HG02973 (cell line): ENCODE measurements at regions not wholly inside any gene's neighbourhood (a gene's known extent, or its start where the extent isn't known, plus 50 kb on each side); places are given as distances from the start of the nearest gene placed in this dataset.
"Not testable (repeated sequence)": the region's sequence is repeated elsewhere in the genome, so short reads cannot be mapped to it uniquely, and the experiment has no call there.

ENCODE experiments used
- ATAC-seq: cut with Tn5 transposase; IDR thresholded peaks from one replicate; pipeline ENCODE4 v1.9.1; 2021; ENCODE audit warnings: moderate library complexity; ENCODE audit not compliant: unreplicated experiment

DNA sequence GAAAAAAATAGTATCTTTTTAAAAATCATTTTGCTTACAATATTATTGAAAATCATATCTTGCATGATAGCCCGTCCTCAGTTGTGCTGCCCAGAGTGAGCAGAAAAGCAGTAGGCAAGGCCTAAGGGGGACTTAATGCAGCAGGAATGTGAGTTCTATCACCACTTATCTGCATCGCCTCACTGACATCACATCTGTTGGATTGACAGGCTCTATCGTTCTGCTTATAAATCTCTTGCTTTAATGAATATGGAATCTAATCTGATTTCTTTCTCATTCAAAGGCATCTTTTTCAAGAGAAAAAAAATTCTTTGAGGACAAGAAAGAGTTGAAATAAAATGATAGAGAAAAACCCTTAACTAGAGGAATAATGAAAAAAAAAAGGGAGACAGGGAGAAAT lies 249.9 kb downstream of the PAPSS1 start:
- ATAC-seq, result no peak

DNA sequence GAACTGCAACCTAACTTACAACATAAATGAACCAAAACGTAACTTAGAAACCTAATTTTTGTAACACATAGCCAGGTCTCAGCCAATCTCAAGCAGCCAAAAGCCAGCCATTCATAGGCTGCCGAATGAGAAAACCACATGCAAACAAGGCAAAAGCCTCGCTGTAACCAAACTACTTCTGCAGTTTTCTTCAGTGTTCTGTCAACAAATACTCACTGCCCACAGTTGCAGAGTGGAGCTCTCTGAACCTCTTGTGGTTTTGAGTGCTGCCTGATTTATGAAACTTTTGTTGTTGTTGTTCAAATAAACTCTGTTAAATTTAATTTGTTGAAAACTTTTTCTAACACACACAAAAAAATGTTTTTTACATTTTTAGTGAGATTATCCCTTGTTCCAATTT lies 251.2 kb downstream of the PAPSS1 start:
- ATAC-seq, result no peak

DNA sequence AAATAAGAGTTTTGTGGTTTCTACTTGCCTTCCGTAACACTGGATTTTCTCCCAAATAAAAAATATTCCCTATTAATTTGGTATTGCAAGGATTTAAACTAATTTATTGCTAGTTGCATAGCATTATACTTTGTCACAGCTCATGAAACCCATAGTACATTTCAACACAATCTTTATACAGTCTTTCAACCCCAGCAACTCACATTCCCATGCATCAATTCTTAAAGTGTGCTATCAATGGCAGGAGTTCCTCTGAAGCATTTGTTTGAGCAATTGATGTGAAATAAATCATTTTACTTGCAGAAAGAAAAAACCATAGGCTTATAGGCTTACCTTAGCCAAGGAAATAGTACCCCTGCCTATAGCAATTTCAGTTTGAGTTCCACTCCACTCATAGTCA lies 251.9 kb downstream of the PAPSS1 start:
- no peak for ATAC-seq

DNA sequence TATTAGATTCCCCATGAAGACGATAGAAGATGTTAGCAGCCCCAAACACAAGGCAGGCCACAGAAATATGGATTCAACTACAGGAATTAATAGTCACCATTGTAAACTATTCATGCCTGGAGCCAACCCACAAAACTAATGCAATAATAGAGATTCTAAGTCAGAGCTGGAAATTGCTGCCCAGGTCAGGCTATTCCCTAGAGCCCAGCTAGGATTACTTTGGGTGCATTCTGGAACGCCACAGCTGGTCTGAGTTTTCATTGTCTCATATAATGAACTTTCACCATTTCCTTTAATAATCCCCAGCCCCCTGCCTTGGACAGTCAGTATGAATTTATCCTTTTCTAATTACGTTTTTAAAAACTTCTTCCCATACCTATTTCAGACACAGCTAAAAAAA lies 252.6 kb downstream of the PAPSS1 start:
- ATAC-seq, result no peak

DNA sequence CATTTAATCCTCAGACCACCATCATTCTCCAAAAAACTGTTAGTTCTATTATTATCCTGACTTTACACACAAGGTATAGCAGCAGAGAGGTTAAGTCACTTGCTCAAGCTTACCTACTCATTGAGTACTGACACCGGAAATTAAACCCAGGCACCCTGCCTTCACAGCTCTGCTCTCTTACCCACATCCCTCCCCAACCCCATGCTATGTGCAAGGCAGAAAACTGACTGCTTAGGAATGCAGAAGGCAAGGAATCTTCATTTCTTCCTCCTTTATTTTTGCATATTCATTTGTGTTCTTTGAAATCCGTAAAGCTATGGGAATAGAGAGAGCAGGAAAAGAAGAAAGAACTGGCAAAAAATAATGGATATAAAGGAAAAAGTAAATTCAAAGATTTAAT lies 261.8 kb downstream of the PAPSS1 start:
- no peak for ATAC-seq

DNA sequence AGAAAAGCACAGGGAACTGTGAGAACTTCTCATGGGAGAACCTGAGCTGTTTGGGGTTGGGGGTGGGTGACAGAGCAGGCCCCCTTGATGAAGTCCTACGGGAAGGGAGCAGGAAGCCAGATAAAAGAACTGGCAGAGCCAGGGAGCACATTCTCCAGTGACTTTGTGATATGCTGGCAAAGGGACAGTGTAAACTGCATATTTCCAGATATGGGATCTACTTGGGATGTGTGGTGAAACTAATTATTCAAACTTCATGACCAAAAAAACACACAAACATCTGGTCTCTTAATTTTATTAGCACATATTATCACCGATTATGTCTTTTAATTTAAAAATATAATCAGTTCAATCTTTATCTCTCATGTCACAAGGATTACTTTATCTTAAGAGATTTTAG lies 266.0 kb downstream of the PAPSS1 start:
- ATAC-seq, result no peak

DNA sequence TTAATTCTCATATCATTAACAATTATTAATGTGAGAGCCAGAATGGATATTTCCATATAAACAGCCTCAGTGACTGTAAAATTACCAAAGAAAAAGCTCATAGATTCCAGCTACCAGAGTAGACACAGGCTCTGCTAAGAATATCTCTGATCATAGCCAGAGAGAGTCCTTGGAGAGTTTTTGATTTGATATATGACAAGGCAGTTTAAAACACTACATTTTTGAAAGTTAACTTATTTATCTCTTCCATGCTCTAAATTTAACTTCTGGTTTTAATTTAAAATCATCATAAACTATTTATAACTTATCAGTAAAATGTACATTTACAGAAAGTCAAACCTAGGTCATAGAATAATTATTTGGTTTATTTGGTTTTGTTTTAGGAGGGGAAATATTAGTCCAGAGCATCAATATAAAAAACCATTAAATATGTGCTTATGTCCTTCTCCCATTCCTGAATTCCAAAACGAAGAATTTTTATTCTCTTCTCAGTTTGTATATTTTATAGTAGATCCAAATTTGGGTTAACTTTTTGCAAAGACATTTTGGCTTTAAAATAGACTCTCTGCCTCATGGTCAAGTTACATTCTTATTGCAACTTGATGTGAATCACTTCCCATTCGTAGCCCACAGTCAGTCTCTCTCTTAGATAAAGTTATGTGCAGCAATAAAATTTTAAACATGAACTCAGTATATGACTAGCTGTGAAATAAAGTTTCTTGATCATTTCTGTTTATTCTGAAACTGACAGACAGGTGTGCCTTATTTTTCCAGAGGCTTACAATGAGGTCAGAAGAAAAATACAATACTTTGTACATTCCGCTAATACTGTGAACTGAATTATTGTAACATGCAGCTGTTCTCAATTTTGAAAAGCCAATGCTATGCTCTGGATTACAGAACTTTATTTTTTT lies 267.1 kb downstream of the PAPSS1 start:
- no peak for ATAC-seq

DNA sequence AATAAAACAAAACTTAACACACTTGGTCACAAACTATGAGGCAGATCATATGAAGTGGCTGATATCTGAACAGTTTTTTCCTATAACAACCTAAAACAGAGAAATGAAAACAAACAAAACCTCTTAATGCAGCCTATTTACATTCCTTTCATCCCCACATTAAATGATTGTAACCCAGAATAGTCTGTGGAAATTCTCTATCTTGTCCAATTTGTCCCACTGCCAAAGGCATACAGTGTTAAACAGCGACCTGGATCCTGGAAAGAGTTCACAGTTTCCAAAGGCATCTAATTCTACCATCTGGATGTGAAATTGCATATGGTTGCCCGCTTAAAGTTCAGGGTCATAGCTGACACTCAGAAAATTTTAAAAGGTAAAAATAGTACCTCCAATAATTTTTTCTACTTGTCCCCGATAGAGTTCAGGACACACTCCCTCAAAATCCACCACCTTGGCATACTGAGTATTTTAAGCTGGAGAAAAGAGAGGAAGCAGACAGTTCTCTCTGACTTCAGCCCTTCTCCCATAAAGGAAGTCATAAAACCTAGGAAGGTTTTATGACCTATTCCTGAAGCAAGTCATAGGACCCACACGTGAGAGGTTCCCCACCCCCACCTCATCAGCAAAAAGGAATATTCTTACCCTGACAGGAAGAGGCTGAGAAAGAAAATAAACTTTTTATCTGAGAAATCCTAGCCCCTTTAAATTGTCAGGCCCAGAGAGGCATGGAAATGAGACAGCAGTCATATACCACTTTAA lies 270.2 kb downstream of the PAPSS1 start:
- no peak for ATAC-seq

DNA sequence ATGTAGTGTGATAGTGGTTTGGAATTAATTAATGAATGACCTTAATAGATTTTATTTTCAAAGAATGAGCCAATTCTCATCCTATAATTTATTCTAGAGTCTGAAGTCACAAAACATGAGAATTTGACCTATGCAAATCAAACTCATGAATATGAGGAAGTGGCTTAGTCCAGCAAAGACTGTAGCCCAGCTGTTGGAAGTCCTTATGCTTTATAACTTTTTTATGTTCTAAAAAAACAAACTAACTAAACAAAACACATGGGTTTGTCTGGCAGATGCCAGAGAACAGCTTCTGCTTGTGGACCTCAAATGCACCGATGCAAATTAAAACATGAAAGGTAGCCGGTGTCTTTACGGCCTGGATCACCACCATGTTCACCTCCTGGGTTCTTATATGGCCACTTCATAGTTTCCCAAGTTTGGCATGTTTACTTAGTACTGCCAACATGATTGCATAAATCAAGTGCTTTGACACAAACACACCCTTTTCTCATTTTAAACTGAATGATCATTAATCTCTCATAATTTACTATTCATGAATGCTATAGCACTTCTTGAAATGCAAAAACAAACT lies 277.4 kb downstream of the PAPSS1 start:
- ATAC-seq, result no peak

DNA sequence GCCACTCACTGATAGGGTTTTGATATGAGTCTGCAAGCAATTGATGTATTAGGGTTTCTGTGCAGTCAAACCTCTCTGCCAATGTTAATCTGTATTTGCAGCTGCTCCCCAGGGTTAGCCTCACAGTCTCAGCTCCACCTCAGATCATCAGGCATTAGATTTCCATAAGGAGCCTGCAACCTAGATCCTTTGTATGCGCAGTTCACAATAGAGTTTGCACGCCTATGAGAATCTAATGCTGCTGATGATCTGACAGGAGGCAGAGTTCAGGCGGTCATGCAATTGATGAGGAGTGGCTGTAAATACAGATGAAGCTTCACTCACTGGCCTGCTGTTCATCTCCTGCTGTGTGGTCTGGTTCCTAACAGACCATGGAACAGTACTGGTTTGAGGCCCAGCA lies 280.6 kb downstream of the PAPSS1 start:
- ATAC-seq, result no peak

DNA sequence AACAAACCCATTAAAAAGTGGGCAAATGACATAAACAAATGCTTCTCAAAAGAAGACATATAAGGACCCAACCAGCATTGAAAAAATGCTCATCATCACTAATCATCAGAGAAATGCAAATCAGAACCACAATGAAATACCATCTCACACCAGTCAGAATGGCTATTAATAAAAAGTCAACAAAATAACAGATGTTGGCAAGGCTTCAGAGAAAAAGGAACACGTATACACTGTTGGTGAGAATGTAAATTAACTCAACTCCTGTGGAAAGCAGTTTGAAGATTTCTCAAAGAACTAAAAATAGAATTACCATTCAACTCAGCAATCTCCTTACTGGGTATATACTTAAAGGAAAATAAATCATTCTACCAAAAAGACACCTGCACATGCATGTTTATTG lies 283.6 kb downstream of the PAPSS1 start:
- ATAC-seq, result not testable (repeated sequence)

DNA sequence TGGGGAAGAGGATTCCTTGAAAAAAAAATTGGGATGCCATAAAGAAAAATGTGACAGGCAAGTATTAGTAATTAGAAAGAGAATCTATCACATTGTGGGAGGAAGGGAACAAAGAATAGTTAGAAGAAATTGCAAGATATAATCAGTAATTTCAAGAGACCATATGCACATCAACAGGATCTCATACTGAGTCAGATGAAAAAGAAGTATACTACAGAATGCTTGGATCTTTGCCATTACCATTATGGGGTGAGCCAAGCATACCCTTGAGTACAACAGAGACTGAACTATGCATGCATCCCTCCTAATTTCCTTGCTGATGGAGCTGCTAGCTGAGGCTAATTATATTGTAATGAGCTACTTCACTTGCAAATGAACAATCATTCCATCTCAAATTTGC lies 287.6 kb downstream of the PAPSS1 start:
- no peak for ATAC-seq

DNA sequence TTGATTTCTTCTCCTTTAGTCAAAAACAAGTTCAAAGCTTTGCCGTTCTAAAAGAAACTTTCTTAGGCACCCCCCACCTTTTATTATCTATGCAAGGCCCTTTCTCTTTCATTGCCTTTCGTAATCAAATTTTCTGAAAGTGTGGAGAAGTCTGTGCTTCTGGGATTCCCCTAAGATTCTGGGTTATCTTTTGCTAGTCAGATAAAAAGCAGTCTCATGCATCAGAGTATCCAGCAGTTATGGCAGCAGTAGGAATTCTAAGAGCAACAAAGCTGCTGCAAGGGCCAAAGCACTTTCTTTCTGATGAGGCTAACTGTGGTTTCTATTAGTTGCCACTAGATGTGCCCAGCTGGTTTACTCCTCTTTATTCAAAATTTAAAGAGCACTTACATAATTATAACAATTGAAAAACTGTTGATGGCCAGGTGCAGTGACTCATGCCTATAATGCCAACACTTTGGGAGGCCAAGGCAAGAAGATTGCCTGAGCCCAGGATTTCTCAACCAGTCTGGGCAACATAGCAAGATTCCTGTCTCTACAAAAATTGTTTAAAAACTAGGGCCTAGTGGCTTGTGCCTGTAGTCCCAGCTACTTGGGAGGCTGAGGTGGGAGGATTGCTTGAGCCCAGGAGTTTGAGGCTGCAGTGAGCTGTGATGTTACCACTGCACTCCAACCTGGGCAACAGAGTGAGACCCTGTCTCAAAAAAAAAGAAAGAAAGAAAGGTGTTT lies 296.2 kb downstream of the PAPSS1 start:
- no peak for ATAC-seq

DNA sequence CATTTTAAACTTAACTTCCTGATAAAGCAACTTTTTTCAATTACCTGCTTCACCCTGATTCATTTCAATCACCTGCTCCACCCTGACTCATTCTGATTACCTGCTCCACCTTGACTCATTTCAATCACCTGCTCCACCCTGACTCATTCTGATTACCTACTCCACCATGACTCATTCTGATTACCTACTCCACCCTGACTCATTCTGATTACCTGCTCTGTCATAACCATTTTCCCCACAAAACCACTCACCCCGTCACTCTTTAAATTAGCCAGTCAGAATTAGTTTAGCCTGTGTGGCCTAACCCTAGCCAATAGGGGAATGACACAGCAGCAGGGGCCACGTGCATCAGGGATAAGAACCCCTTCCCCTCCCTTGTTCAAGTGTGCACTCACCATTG lies 300.5 kb downstream of the PAPSS1 start:
- not testable (repeated sequence) for ATAC-seq

DNA sequence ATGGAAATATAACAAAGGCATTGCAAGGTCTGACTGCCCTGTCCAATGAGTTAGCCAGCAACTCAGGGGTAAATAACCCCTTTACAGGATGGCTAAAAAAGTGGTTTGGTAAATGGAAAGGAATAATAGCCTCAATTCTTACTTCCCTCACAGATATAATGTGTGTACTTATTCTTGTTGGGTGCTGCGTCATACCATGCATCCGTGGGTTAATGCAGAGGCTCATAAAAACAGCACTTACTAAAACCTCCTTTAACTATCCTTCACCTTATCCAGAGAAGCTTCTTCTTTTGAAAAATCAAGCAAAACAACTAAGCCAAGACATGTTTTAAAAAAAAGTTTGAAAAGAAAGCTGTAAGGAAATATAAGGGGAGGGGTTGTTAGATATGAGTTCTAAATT lies 301.0 kb downstream of the PAPSS1 start:
- no peak for ATAC-seq

DNA sequence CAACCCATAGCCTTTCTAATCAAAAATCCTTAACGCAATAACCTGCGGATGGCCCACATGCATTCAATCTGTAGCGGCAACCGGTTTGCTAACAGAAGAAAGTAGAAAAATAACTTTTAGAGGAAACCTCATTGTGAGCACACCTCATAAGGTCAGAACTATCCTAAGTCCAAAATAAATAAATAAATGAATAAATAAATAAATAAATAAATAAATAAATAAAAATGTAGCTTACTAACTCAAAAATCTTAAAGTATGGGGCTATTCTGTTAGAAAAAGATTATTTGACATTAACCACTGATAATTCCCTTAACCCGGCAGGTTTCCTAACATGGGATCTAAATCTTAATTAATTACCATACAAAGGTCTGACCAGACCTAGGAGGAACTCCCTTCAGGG lies 304.5 kb downstream of the PAPSS1 start:
- not testable (repeated sequence) for ATAC-seq

DNA sequence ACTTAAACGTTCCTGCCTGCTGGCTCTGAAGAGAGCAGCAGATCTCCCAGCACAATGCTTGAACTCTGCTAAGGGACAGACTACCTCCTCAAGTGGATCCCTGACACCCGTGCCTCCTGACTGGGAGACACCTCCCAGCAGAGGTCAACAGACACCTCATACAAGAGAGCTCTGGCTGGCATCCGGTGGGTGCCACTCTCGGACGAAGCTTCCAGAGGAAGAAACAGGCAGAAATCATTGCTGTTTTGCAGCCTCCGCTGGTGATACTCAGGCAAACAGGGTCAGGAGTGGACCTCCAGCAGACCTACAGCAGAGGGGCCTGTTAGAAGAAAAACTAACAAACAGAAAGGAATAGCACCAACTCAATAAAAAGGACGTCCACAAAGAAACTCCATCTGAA lies 310.2 kb downstream of the PAPSS1 start:
- not testable (repeated sequence) for ATAC-seq

DNA sequence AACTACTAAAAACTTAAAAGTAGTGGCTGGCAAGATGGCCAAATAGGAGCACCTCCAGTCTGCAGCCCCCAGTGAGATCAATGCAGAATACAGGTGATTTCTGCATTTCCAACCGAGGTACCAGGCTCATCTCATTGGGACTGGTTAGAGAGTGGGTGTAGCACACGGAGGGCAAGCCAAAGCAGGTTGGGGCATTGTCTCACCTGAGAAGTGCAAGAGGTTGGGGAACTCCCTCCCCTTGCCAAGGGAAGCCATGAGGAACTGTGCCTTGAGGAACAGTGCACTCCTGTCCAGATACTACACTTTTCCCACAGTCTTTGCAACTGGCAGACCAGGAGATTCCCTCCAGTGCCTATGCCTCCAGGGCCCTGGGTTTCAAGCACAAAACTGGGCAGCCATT lies 311.1 kb downstream of the PAPSS1 start:
- ATAC-seq, result no peak

DNA sequence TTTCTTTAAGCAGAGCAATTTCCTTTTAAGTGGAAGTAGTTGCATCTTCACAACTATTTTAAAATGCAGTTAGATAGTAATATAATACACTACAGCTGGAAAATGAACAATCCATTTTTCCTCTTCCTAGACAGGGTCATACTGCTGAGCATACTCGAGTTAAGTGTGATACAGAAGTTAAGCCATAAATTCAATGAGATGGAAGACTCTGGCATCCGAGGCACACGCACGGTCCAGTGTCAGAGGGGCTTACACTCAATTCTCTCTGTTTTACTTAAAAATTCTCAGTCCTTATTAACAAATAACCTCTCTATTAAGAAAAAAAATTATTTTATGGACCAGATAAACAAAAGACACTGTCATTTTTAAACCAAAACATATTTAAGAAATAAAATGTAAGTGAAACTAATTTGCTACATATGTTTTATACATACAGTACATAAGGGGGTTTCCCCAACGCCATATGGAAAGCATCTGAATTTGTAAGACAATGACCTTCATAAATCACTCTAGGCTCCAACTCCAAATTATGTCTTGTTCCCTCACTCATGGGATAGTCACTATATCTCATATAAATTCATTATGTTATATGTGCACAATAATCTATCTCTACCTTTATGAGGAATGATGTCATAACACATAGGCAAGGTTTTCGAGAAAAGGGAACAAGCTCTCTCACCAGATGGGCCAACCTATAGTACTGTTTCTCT lies 315.3 kb downstream of the PAPSS1 start:
- ATAC-seq, result no peak

DNA sequence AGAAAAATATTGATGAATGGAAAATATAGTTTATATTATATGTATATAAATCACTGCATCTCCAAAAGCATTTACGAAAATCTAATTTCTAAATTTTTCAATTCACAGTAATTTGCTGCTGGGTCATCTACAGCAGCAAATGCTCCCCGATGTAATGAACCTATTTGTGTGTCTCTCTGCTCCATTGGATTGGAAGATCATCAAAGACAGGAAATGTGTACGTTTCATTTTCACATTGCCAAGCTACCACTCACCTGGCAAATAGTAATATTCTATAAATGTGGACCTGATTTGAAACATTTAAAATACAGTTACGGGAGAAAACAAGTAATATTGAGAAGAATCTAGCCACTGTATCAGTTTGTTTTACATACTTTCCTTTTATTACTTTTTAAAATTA lies 317.7 kb downstream of the PAPSS1 start:
- ATAC-seq, result no peak

DNA sequence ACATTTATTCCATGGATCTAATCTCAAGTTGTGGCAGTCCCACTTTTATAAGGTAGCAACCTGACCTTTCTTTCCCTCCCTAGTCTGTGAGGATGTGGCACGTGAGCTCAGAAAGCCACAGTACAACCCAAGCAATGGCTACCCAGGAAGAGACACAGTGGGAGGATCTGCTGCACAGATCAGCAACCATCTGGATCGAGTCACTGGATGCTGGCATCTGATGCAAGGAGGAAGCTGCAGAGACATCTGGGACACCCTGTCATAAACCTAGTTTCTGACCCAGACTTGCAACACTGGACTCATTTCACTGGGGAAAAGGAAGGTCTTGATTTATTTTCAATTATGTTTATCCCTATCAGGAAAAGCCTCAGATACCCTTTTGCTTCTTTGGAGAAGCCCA lies 327.1 kb downstream of the PAPSS1 start:
- ATAC-seq, result no peak
